ENCODE measurements at regions not wholly inside any gene's neighbourhood (a gene's known extent, or its start where the extent isn't known, plus 50 kb on each side); places are given as distances from the start of the nearest gene placed in this dataset.

DNA sequence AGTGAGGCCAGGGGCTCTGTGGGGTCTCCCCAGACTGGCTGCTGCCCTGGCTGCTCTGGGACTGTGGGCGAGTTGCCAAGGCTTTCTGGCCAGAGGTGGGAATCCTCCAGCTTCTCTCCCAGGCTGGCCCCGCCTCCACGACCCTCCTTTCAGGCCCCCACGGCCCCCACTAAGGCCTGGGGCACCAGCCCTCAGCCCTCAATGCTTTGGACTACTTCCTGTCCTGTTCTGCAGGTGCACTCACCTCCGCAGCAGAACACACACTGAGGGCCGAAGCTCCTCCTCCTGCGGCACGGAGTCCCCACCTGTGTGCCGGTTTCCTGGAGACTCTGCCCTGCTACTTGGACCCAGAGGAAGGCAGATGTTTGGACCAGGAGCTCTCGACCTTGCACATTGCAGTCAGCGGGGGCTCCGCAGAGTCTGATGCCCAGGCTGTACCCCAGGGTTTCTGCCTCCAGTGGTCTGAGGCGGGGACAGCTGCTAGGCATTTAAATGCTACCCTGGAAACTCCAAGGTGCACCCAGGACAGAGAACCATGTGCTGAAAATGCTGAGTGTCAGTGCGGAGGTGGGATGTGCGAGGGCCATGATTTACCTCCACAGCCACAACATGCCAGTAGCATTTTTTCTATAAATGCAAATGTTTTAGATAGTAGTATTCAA lies 223.8 kb downstream of the IRF8 start:
- no peak for DNase-seq (ENCODE audit: low read depth, low spot score)
- no peak overlapping the region for H3K27ac ChIP-seq (ENCODE audit: low read length)
- no TSS peak for BruUV-seq (replicated peaks)
- in situ Hi-C loops (cut with HindIII; ENCODE audit: low pct_unique_long_range_greater_than_20kb, low sequenced_read_pairs), result no loop called here
- intact Hi-C loops (cut with micrococcal nuclease; ENCODE audit: unreplicated experiment), result no loop called here
- H3K36me3 ChIP-seq (ENCODE audit: control insufficient read depth, insufficient read depth, low read length), result no peaks in the 10 kb centered on the region
- no peak overlapping the region for H3K4me3 ChIP-seq (ENCODE audit: low read depth in 2 of 2, low read length in 2 of 2)
- ChIA-PET POLR2A (no interaction called here), CTCF (no interaction called here)
- H3K9me3 ChIP-seq (ENCODE audit: control insufficient read depth, insufficient read depth, low read depth, low read length), result no peaks in the 10 kb centered on the region
- TF ChIP-seq, protein P1, sequence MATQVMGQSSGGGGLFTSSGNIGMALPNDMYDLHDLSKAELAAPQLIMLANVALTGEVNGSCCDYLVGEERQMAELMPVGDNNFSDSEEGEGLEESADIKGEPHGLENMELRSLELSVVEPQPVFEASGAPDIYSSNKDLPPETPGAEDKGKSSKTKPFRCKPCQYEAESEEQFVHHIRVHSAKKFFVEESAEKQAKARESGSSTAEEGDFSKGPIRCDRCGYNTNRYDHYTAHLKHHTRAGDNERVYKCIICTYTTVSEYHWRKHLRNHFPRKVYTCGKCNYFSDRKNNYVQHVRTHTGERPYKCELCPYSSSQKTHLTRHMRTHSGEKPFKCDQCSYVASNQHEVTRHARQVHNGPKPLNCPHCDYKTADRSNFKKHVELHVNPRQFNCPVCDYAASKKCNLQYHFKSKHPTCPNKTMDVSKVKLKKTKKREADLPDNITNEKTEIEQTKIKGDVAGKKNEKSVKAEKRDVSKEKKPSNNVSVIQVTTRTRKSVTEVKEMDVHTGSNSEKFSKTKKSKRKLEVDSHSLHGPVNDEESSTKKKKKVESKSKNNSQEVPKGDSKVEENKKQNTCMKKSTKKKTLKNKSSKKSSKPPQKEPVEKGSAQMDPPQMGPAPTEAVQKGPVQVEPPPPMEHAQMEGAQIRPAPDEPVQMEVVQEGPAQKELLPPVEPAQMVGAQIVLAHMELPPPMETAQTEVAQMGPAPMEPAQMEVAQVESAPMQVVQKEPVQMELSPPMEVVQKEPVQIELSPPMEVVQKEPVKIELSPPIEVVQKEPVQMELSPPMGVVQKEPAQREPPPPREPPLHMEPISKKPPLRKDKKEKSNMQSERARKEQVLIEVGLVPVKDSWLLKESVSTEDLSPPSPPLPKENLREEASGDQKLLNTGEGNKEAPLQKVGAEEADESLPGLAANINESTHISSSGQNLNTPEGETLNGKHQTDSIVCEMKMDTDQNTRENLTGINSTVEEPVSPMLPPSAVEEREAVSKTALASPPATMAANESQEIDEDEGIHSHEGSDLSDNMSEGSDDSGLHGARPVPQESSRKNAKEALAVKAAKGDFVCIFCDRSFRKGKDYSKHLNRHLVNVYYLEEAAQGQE (IDR thresholded peaks at IDR 0.05; ENCODE audit: insufficient read depth in 1 of 2, low read depth in 2 of 2, low read length in 1 of 2), result no peak
- TF ChIP-seq TCF7L2 (IDR thresholded peaks at IDR 0.05; ENCODE audit: low read depth, low read length) (no peak), POLR2AphosphoS5 (IDR thresholded peaks at IDR 0.05; ENCODE audit: low read depth, low read length) (no peak), SIN3A (IDR thresholded peaks at IDR 0.05; ENCODE audit: borderline replicate concordance, insufficient read depth, low read depth, low read length) (no peak)
- TF ChIP-seq, protein P2, sequence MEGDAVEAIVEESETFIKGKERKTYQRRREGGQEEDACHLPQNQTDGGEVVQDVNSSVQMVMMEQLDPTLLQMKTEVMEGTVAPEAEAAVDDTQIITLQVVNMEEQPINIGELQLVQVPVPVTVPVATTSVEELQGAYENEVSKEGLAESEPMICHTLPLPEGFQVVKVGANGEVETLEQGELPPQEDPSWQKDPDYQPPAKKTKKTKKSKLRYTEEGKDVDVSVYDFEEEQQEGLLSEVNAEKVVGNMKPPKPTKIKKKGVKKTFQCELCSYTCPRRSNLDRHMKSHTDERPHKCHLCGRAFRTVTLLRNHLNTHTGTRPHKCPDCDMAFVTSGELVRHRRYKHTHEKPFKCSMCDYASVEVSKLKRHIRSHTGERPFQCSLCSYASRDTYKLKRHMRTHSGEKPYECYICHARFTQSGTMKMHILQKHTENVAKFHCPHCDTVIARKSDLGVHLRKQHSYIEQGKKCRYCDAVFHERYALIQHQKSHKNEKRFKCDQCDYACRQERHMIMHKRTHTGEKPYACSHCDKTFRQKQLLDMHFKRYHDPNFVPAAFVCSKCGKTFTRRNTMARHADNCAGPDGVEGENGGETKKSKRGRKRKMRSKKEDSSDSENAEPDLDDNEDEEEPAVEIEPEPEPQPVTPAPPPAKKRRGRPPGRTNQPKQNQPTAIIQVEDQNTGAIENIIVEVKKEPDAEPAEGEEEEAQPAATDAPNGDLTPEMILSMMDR (IDR thresholded peaks at IDR 0.05), result no peak
- H3K27me3 ChIP-seq (ENCODE audit: control insufficient read depth, insufficient read depth, low read length), result peaks cover 5% of the 10 kb centered on the region
- no peaks in the 10 kb centered on the region for H3K4me1 ChIP-seq (ENCODE audit: control insufficient read depth, insufficient read depth, low read length)
- no peak for ATAC-seq

DNA sequence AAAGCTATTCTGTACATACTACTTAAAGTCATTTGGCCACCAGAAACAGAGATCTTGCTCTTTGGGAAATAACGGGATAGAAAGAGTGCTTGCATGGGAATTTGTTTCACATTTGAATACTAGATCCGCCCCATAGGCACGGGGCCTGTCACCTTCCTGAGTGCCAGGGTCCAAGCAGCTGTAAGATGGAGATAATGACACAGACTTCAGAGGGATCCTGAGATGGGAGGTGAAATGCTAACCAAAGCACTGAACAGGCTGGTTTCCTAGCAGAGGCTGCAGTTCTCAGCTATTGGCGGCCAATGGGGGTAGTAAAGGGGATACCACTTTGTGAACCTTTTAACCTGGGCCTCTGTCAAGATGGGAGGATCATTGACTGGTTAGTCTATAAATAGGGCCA lies 225.4 kb downstream of the IRF8 start:
- Histone ChIP-seq H3K4me1 (ENCODE audit: control insufficient read depth, insufficient read depth, low read length) (no peaks in the 10 kb centered on the region), H3K4me3 (ENCODE audit: low read depth in 2 of 2, low read length in 2 of 2) (no peak overlapping the region), H3K27me3 (ENCODE audit: control insufficient read depth, insufficient read depth, low read length) (peaks cover 5% of the 10 kb centered on the region), H3K27ac (ENCODE audit: low read length) (no peak overlapping the region), H3K36me3 (ENCODE audit: control insufficient read depth, insufficient read depth, low read length) (no peaks in the 10 kb centered on the region), H3K9me3 (ENCODE audit: control insufficient read depth, insufficient read depth, low read depth, low read length) (no peaks in the 10 kb centered on the region)
- ChIA-PET POLR2A (no interaction called here), CTCF (no interaction called here)
- intact Hi-C loops (cut with micrococcal nuclease; ENCODE audit: unreplicated experiment), result no loop called here
- ATAC-seq, result no peak
- no peak for DNase-seq (ENCODE audit: low read depth, low spot score)
- no TSS peak for BruUV-seq (replicated peaks)
- TF ChIP-seq TCF7L2 (IDR thresholded peaks at IDR 0.05; ENCODE audit: low read depth, low read length), result no peak
- TF ChIP-seq SIN3A (IDR thresholded peaks at IDR 0.05; ENCODE audit: borderline replicate concordance, insufficient read depth, low read depth, low read length), result no peak
- no peak for TF ChIP-seq POLR2AphosphoS5 (IDR thresholded peaks at IDR 0.05; ENCODE audit: low read depth, low read length)
- TF ChIP-seq, protein P1 (IDR thresholded peaks at IDR 0.05; ENCODE audit: insufficient read depth in 1 of 2, low read depth in 2 of 2, low read length in 1 of 2), result no peak
- TF ChIP-seq, protein P2 (IDR thresholded peaks at IDR 0.05), result no peak
- in situ Hi-C loops (cut with HindIII; ENCODE audit: low pct_unique_long_range_greater_than_20kb, low sequenced_read_pairs), result no loop called here

All from Panc1 (cell line).